SW480 (cell line): ENCODE measurements at regions not wholly inside any gene's neighbourhood (a gene's known extent, or its start where the extent isn't known, plus 50 kb on each side); places are given as distances from the start of the nearest gene placed in this dataset.

ENCODE experiments used
- DNase-seq: peaks from one replicate; pipeline ENCODE4 v3.0.0-alpha.2; 2016; ENCODE audit warnings: low spot score

GRCh38 chr10:31145986-31146385 is 114.3 kb upstream of the ZNF438 start:
- DNase-seq = no peak

GRCh38 chr10:31146491-31147209 is 115.0 kb upstream of the ZNF438 start:
- peak; percentile 68 for DNase-seq

- DNase-seq = peak; percentile 81
Measured at GRCh38 chr10:31147210-31147608, 115.5 kb upstream of the ZNF438 start.

- no peak for DNase-seq
Measured at GRCh38 chr10:31148951-31149350, 117.3 kb upstream of the ZNF438 start.

- no peak for DNase-seq
Measured at GRCh38 chr10:31149835-31150512, 118.3 kb upstream of the ZNF438 start.

- no peak for DNase-seq
Measured at GRCh38 chr10:31151301-31151700, 119.6 kb upstream of the ZNF438 start.

GRCh38 chr10:31152421-31153135 is 120.9 kb upstream of the ZNF438 start:
- DNase-seq = no peak

- DNase-seq = no peak
Measured at GRCh38 chr10:31153161-31153560, 121.5 kb upstream of the ZNF438 start.

- no peak for DNase-seq
Measured at GRCh38 chr10:31153692-31154091, 122.0 kb upstream of the ZNF438 start.

GRCh38 chr10:31154996-31155395 is 123.3 kb upstream of the ZNF438 start:
- no peak for DNase-seq

GRCh38 chr10:31157123-31158010 is 125.7 kb upstream of the ZNF438 start:
- DNase-seq = no peak

GRCh38 chr10:31158011-31158658 is 126.5 kb upstream of the ZNF438 start:
- no peak for DNase-seq

GRCh38 chr10:31166606-31167005 is 134.9 kb upstream of the ZNF438 start:
- no peak for DNase-seq

GRCh38 chr10:31170636-31171035 is 139.0 kb upstream of the ZNF438 start:
- DNase-seq = no peak

- no peak for DNase-seq
Measured at GRCh38 chr10:31171402-31172083, 139.9 kb upstream of the ZNF438 start.

GRCh38 chr10:31172925-31173324 is 141.3 kb upstream of the ZNF438 start:
- no peak for DNase-seq

- DNase-seq = no peak
Measured at GRCh38 chr10:31173752-31174151, 142.1 kb upstream of the ZNF438 start.

- DNase-seq = no peak
Measured at GRCh38 chr10:31179091-31179680, 139.8 kb upstream of the ZEB1 start.

- DNase-seq = peak; percentile 73
Measured at GRCh38 chr10:31186225-31187000, 132.6 kb upstream of the ZEB1 start.

- DNase-seq = no peak
Measured at GRCh38 chr10:31187182-31187581, 131.8 kb upstream of the ZEB1 start.
